Subcutaneous abdominal adipose tissue (tissue), 5 donors: ENCODE measurements at regions not wholly inside any gene's neighbourhood (a gene's known extent, or its start where the extent isn't known, plus 50 kb on each side); places are given as distances from the start of the nearest gene placed in this dataset.
"Not testable (repeated sequence)": the region's sequence is repeated elsewhere in the genome, so short reads cannot be mapped to it uniquely, and the experiment has no call there.

ENCODE experiments used
- H3K27ac ChIP-seq: one replicate; pipeline ENCODE4 v1.7.0; 2013; ENCODE audit warnings: low read depth, mild to moderate bottlenecking, inconsistent platforms, low read length, moderate library complexity
- H3K27me3 ChIP-seq, 5 donors: one replicate each; pipeline ENCODE4 v1.7.0; 2013; ENCODE audit warnings: low read length in 5 of 5, inconsistent platforms in 1 of 5; ENCODE audit not compliant: control insufficient read depth in 5 of 5, insufficient read depth in 4 of 5
- H3K36me3 ChIP-seq, 5 donors: one replicate each; pipeline ENCODE4 v1.7.0; 2013; ENCODE audit warnings: low read length in 5 of 5; ENCODE audit not compliant: control insufficient read depth in 5 of 5, insufficient read depth in 5 of 5
- H3K4me1 ChIP-seq, 5 donors: one replicate each; pipeline ENCODE4 v1.7.0; 2013; ENCODE audit warnings: low read length in 5 of 5, mild to moderate bottlenecking in 3 of 5, moderate library complexity in 1 of 5; ENCODE audit not compliant: control insufficient read depth in 5 of 5, insufficient read depth in 5 of 5
- H3K4me3 ChIP-seq, 5 donors: one replicate each; pipeline ENCODE4 v1.7.0; 2013; ENCODE audit warnings: low read length in 5 of 5, low read depth in 1 of 5
- H3K9ac ChIP-seq, 5 donors: one replicate each; pipeline ENCODE4 v1.7.0; 2013; ENCODE audit warnings: low read length in 5 of 5, mild to moderate bottlenecking in 4 of 5, moderate library complexity in 3 of 5
- H3K9me3 ChIP-seq, 5 donors: one replicate each; pipeline ENCODE4 v1.7.0; 2013; ENCODE audit warnings: low read length in 5 of 5; ENCODE audit not compliant: control insufficient read depth in 5 of 5
- donor health status: healthy.
- donor health status: healthy.
- donor health status: healthy.
- donor health status: healthy.
- donor health status: healthy.

GRCh38 chr16:59849716-59850115 is 1115.6 kb upstream of the GOT2 start:
- no peaks in the 10 kb centered on the region for H3K9me3 ChIP-seq
- H3K27me3 ChIP-seq: no peaks in the 10 kb centered on the region
- H3K4me3 ChIP-seq: no peak overlapping the region
- H3K36me3 ChIP-seq: no peaks in the 10 kb centered on the region
- H3K9ac ChIP-seq: no peak overlapping the region
- H3K4me1 ChIP-seq: peaks cover 0 to 21% (median 16%) of the 10 kb centered on the region in 5 donors
- no peak overlapping the region for H3K27ac ChIP-seq

- Histone ChIP-seq H3K9ac (no peak overlapping the region), H3K9me3 (peaks cover 0 to 1% (median 0%) of the 10 kb centered on the region in 5 donors), H3K36me3 (no peaks in the 10 kb centered on the region), H3K4me1 (peaks cover 0 to 21% (median 16%) of the 10 kb centered on the region in 5 donors), H3K4me3 (no peak overlapping the region), H3K27ac (no peak overlapping the region), H3K27me3 (no peaks in the 10 kb centered on the region)
These were observed 1114.2 kb upstream of the GOT2 start for GRCh38 chr16:59848296-59848695.

DNA sequence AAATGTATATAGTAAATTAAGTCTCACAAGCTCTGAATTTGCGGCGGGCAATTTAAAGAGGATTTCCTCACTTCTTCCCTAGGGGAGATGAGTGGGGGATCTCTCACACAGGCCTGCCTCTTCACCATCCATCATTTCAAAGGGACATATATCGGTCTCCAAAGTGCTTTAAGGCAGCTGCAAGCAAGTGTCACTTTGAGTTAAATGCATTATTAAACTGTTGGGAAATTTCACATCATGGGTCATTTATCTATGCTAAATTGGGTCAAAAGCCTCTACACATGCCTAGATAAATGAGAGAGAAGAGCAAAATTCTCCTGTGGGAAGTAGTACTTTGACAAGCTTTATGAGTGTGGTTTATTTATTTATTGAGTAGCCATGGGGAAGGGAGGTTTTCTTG is 1106.1 kb upstream of the GOT2 start:
- Histone ChIP-seq H3K27me3 (no peaks in the 10 kb centered on the region), H3K9ac (no peak overlapping the region), H3K36me3 (no peaks in the 10 kb centered on the region), H3K4me1 (peaks cover 0 to 30% (median 7%) of the 10 kb centered on the region in 5 donors), H3K9me3 (peaks cover 0 to 5% (median 0%) of the 10 kb centered on the region in 5 donors), H3K4me3 (no peak overlapping the region), H3K27ac (no peak overlapping the region)

GRCh38 chr16:59826767-59827166 is 1092.7 kb upstream of the GOT2 start:
- Histone ChIP-seq H3K4me1 (no peaks in the 10 kb centered on the region), H3K9ac (no peak overlapping the region), H3K27me3 (no peaks in the 10 kb centered on the region), H3K36me3 (no peaks in the 10 kb centered on the region), H3K4me3 (no peak overlapping the region), H3K9me3 (no peaks in the 10 kb centered on the region), H3K27ac (no peak overlapping the region)

- not testable (repeated sequence) for H3K9ac ChIP-seq, H3K4me1 ChIP-seq, H3K27me3 ChIP-seq, H3K36me3 ChIP-seq, H3K4me3 ChIP-seq, H3K27ac ChIP-seq, H3K9me3 ChIP-seq
These were observed 1075.4 kb upstream of the GOT2 start for GRCh38 chr16:59809488-59809887.

DNA sequence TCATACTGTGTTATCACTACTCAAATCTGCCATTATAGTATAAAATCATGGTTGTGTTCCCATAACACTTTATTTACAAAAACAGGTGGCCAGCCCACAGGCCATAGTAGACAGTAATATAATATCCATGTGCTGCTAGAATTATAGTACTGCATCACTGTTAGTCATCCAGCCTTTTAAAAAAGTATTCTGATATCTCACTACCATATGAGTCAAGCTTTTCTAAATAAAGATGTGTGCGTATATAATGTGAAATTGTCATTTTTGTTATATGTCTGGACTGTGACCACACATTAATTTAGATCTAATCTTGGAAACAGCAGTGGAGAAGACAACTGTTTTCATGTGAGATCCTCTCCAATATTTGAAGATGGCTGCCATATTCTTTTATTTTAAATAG is 1049.1 kb upstream of the GOT2 start:
- no peaks in the 10 kb centered on the region for H3K4me1 ChIP-seq
- H3K27me3 ChIP-seq: no peaks in the 10 kb centered on the region
- H3K9ac ChIP-seq: no peak overlapping the region
- H3K36me3 ChIP-seq: no peaks in the 10 kb centered on the region
- H3K27ac ChIP-seq: no peak overlapping the region
- peaks cover 3 to 15% (median 12%) of the 10 kb centered on the region in 5 donors for H3K9me3 ChIP-seq
- H3K4me3 ChIP-seq: no peak overlapping the region

DNA sequence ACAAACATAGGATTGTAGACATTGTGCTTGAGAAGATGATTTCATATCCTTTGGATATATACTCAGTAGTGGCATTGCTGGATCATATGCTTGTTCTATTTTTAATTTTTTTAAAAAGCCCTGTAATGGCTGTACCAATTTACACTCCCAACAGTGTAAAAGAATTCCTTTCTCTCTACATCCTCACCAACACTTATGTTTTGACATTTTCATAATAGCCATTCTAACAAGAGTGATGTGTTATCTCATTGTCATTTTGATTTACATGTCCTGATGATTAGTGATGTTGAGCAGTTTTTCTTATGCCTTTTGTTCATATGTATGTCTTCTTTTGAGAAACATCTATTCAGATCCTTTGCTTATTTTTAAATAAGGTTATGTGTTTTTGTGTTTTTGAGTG is 1039.2 kb upstream of the GOT2 start:
- Histone ChIP-seq H3K27ac (no peak overlapping the region), H3K4me3 (no peak overlapping the region), H3K27me3 (no peaks in the 10 kb centered on the region), H3K36me3 (no peaks in the 10 kb centered on the region), H3K9ac (no peak overlapping the region), H3K4me1 (no peaks in the 10 kb centered on the region), H3K9me3 (peaks cover 0 to 6% (median 0%) of the 10 kb centered on the region in 5 donors)

DNA sequence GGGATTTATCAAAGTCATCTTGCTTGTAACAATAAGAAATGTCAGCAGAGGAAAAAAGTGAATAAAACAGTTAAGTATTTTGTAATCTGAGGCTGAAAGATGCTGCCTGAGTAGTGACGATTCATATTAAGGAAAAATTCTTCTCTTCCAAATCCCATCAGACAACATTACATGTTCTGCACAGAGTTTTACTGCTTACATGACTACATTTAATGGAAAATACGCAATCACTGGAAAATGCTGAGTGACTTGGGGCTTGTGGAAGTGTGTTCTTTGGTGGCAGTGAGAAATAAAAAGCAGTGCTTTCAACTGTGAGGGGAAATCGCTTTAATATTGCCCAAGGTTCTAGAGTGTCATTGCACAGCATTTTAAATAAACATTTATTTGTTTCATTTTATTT is 1025.2 kb upstream of the GOT2 start:
- Histone ChIP-seq H3K4me3 (no peak overlapping the region), H3K4me1 (no peaks in the 10 kb centered on the region), H3K36me3 (no peaks in the 10 kb centered on the region), H3K27ac (no peak overlapping the region), H3K9ac (no peak overlapping the region), H3K9me3 (peaks cover 0 to 6% (median 0%) of the 10 kb centered on the region in 5 donors), H3K27me3 (no peaks in the 10 kb centered on the region)

DNA sequence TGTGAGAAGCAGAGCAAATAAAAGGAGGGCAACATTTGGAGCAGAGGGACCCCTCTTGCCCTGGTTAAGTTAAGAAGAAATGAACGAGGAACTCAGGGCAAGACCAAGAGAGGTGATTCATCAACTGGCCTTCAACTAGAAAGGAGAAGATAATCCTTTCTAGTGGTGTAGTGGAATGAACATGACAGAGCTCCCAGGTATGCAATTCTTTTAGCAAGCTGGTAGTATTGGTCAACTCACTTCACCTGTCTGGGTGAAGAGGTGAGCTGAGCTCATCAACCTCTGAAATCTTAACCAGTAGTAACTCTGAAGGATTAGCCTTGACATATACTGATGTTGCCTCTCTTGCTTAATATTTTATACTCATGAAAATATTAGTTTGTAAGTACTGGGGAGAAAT is 1024.7 kb upstream of the GOT2 start:
- Histone ChIP-seq H3K9me3 (peaks cover 0 to 6% (median 0%) of the 10 kb centered on the region in 5 donors), H3K9ac (no peak overlapping the region), H3K4me1 (no peaks in the 10 kb centered on the region), H3K4me3 (no peak overlapping the region), H3K36me3 (no peaks in the 10 kb centered on the region), H3K27ac (no peak overlapping the region), H3K27me3 (no peaks in the 10 kb centered on the region)

- H3K9ac ChIP-seq: no peak overlapping the region
- H3K36me3 ChIP-seq: no peaks in the 10 kb centered on the region
- H3K27ac ChIP-seq: no peak overlapping the region
- peaks cover 0 to 6% (median 0%) of the 10 kb centered on the region in 5 donors for H3K9me3 ChIP-seq
- no peak overlapping the region for H3K4me3 ChIP-seq
- H3K27me3 ChIP-seq: no peaks in the 10 kb centered on the region
- no peaks in the 10 kb centered on the region for H3K4me1 ChIP-seq
These were observed 1020.7 kb upstream of the GOT2 start for GRCh38 chr16:59754854-59755253.
